K562 (cell line): ENCODE measurements at regions not wholly inside any gene's neighbourhood (a gene's known extent, or its start where the extent isn't known, plus 50 kb on each side); places are given as distances from the start of the nearest gene placed in this dataset.

Source experiments
- BRF1 ChIP-seq: IDR thresholded peaks from 3 replicates; pipeline ENCODE4 v1.6.1; 2011; ENCODE audit warnings: borderline replicate concordance, mild to moderate bottlenecking; ENCODE audit not compliant: insufficient read length; ENCODE audit errors: extremely low read depth
- ETS1 ChIP-seq: conservative IDR thresholded peaks from 2 replicates; pipeline ENCODE4 v1.6.1; 2011; ENCODE audit warnings: low read depth, mild to moderate bottlenecking, low read length; ENCODE audit not compliant: control insufficient read depth
- EZH2 ChIP-seq: IDR thresholded peaks from 2 replicates; pipeline ENCODE4 v1.6.1; 2012; ENCODE audit warnings: low read depth, mild to moderate bottlenecking, inconsistent platforms, low read length, borderline replicate concordance
- NR1H2 ChIP-seq: sonication (generic); formaldehyde crosslinking; IDR thresholded peaks from 2 replicates; pipeline ENCODE4 v1.4.0; 2020; ENCODE audit warnings: mild to moderate bottlenecking, missing genetic modification reagents
- PBX2 ChIP-seq, 2 experiments: IDR thresholded peaks in 1 of 2; conservative IDR thresholded peaks in 1 of 2; 2 replicates each; pipeline ENCODE4 v1.6.1; 2016; ENCODE audit warnings: low read depth in 2 of 2, mild to moderate bottlenecking in 1 of 2, missing compliant biosample characterization in 1 of 2, missing genetic modification characterization in 1 of 2, moderate library complexity in 1 of 2
- PPARD ChIP-seq: fragments of 250-450 bp; sonication (Bioruptor Pico); IDR thresholded peaks from 2 replicates; pipeline ENCODE4 v1.8.0; 2022; ENCODE audit warnings: inconsistent platforms, mild to moderate bottlenecking, moderate library complexity
- SIRT6 ChIP-seq: IDR thresholded peaks from one replicate; pipeline ENCODE4 v1.6.1; 2012; ENCODE audit warnings: low read depth, mild to moderate bottlenecking, control low read depth, inconsistent platforms, low read length, moderate library complexity
- TEAD1 ChIP-seq, 2 experiments: fragments of 450-650 bp in 1 of 2; sonication (generic) in 1 of 2; formaldehyde crosslinking; IDR thresholded peaks; 2 replicates each; pipeline versions ENCODE4 v1.4.0 to v1.8.0; 2020 to 2022; ENCODE audit warnings: mild to moderate bottlenecking in 2 of 2, missing genetic modification reagents in 1 of 2

GRCh38 chr5:135133698-135134515, 99.9 kb upstream of the PITX1 start:
- TF ChIP-seq PPARD (CRISPR knock-in tag) (no peak), TEAD1 (CRISPR knock-in tag; IDR thresholded peaks at IDR 0.05) (peak; percentile 83 to 84), ETS1 (peak; percentile 94), BRF1 (no peak), SIRT6 (no peak), EZH2 (no peak), PBX2 (CRISPR knock-in tag; IDR thresholded peaks at IDR 0.05; ENCODE audit: low read depth) (peak; percentile 72), PBX2 (tag; conservative IDR thresholded peaks at IDR 0.05; ENCODE audit: low read depth) (peak; percentile 97), NR1H2 (CRISPR knock-in tag) (peak; percentile 78; the same call in 1 of the 2 replicates)
